ENCODE measurements at regions not wholly inside any gene's neighbourhood (a gene's known extent, or its start where the extent isn't known, plus 50 kb on each side); places are given as distances from the start of the nearest gene placed in this dataset.

- intact Hi-C loops (cut with micrococcal nuclease) = no loop called here
- Mint-ChIP-seq H3K36me3 (ENCODE audit: low read depth) (no peaks in the 10 kb centered on the region), H3K4me3 (no peak overlapping the region), H3K9me3 (peaks cover 35% of the 10 kb centered on the region), H3K4me1 (ENCODE audit: low read depth) (no peaks in the 10 kb centered on the region), H3K27ac (no peak overlapping the region), H3K27me3 (ENCODE audit: insufficient read depth) (no peaks in the 10 kb centered on the region)
- no peak for DNase-seq (ENCODE audit: low spot score)
Measured at GRCh38 chr13:55255236-55255635, 1885.5 kb upstream of the PRR20A start.

- Mint-ChIP-seq H3K27me3 (ENCODE audit: insufficient read depth) (no peaks in the 10 kb centered on the region), H3K9me3 (peaks cover 22% of the 10 kb centered on the region), H3K27ac (no peak overlapping the region), H3K36me3 (ENCODE audit: low read depth) (no peaks in the 10 kb centered on the region), H3K4me1 (ENCODE audit: low read depth) (no peaks in the 10 kb centered on the region), H3K4me3 (no peak overlapping the region)
- DNase-seq (ENCODE audit: low spot score) = no peak
- intact Hi-C loops (cut with micrococcal nuclease) = no loop called here
Measured at GRCh38 chr13:55263045-55263444, 1877.7 kb upstream of the PRR20A start.

- Mint-ChIP-seq H3K4me3 (no peak overlapping the region), H3K36me3 (ENCODE audit: low read depth) (no peaks in the 10 kb centered on the region), H3K27me3 (ENCODE audit: insufficient read depth) (no peaks in the 10 kb centered on the region), H3K4me1 (ENCODE audit: low read depth) (no peaks in the 10 kb centered on the region), H3K27ac (no peak overlapping the region), H3K9me3 (peaks cover 18% of the 10 kb centered on the region)
- DNase-seq (ENCODE audit: low spot score) = no peak
- intact Hi-C loops (cut with micrococcal nuclease) = no loop called here
Measured at GRCh38 chr13:55266644-55267043, 1874.1 kb upstream of the PRR20A start.

- intact Hi-C loops (cut with micrococcal nuclease) = no loop called here
Measured at GRCh38 chr13:55298201-55298600, 1842.5 kb upstream of the PRR20A start.

GRCh38 chr13:55302568-55302967 lies 1838.2 kb upstream of the PRR20A start:
- peaks cover 6% of the 10 kb centered on the region for H3K9me3 Mint-ChIP-seq
- H3K27me3 Mint-ChIP-seq (ENCODE audit: insufficient read depth) = no peaks in the 10 kb centered on the region
- H3K36me3 Mint-ChIP-seq (ENCODE audit: low read depth) = no peaks in the 10 kb centered on the region
- H3K27ac Mint-ChIP-seq = no peak overlapping the region
- H3K4me3 Mint-ChIP-seq = no peak overlapping the region
- intact Hi-C loops (cut with micrococcal nuclease) = no loop called here
- DNase-seq (ENCODE audit: low spot score) = no peak
- no peaks in the 10 kb centered on the region for H3K4me1 Mint-ChIP-seq (ENCODE audit: low read depth)

More at GRCh38 chr13:55298201-55298600, 1842.5 kb upstream of the PRR20A start:
- peaks cover 13% of the 10 kb centered on the region for H3K9me3 Mint-ChIP-seq
- no peak overlapping the region for H3K27ac Mint-ChIP-seq
- DNase-seq (ENCODE audit: low spot score) = no peak
- no peak overlapping the region for H3K4me3 Mint-ChIP-seq
- H3K36me3 Mint-ChIP-seq (ENCODE audit: low read depth) = no peaks in the 10 kb centered on the region
- no peaks in the 10 kb centered on the region for H3K27me3 Mint-ChIP-seq (ENCODE audit: insufficient read depth)
- H3K4me1 Mint-ChIP-seq (ENCODE audit: low read depth) = no peaks in the 10 kb centered on the region

GRCh38 chr13:55307909-55308308 lies 1832.8 kb upstream of the PRR20A start:
- H3K4me3 Mint-ChIP-seq = no peak overlapping the region
- DNase-seq (ENCODE audit: low spot score) = no peak
- H3K9me3 Mint-ChIP-seq = peaks cover 8% of the 10 kb centered on the region
- H3K36me3 Mint-ChIP-seq (ENCODE audit: low read depth) = no peaks in the 10 kb centered on the region
- intact Hi-C loops (cut with micrococcal nuclease) = no loop called here
- no peak overlapping the region for H3K27ac Mint-ChIP-seq
- no peaks in the 10 kb centered on the region for H3K27me3 Mint-ChIP-seq (ENCODE audit: insufficient read depth)
- H3K4me1 Mint-ChIP-seq (ENCODE audit: low read depth) = no peaks in the 10 kb centered on the region

GRCh38 chr13:55341891-55342290 lies 1798.8 kb upstream of the PRR20A start:
- Mint-ChIP-seq H3K36me3 (ENCODE audit: low read depth) (no peaks in the 10 kb centered on the region), H3K9me3 (peaks cover 40% of the 10 kb centered on the region), H3K27ac (no peak overlapping the region), H3K4me3 (no peak overlapping the region), H3K4me1 (ENCODE audit: low read depth) (no peaks in the 10 kb centered on the region), H3K27me3 (ENCODE audit: insufficient read depth) (no peaks in the 10 kb centered on the region)
- intact Hi-C loops (cut with micrococcal nuclease) = no loop called here
- DNase-seq (ENCODE audit: low spot score) = no peak

GRCh38 chr13:55345224-55345623 lies 1795.5 kb upstream of the PRR20A start:
- Mint-ChIP-seq H3K9me3 (peaks cover 38% of the 10 kb centered on the region), H3K27ac (no peak overlapping the region), H3K4me1 (ENCODE audit: low read depth) (no peaks in the 10 kb centered on the region), H3K27me3 (ENCODE audit: insufficient read depth) (no peaks in the 10 kb centered on the region), H3K36me3 (ENCODE audit: low read depth) (no peaks in the 10 kb centered on the region), H3K4me3 (no peak overlapping the region)
- intact Hi-C loops (cut with micrococcal nuclease) = no loop called here
- no peak for DNase-seq (ENCODE audit: low spot score)

- H3K27me3 Mint-ChIP-seq (ENCODE audit: insufficient read depth) = no peaks in the 10 kb centered on the region
- intact Hi-C loops (cut with micrococcal nuclease) = no loop called here
- no peak overlapping the region for H3K27ac Mint-ChIP-seq
- no peak overlapping the region for H3K4me3 Mint-ChIP-seq
- DNase-seq (ENCODE audit: low spot score) = no peak
- H3K36me3 Mint-ChIP-seq (ENCODE audit: low read depth) = no peaks in the 10 kb centered on the region
- no peaks in the 10 kb centered on the region for H3K4me1 Mint-ChIP-seq (ENCODE audit: low read depth)
- H3K9me3 Mint-ChIP-seq = peaks cover 28% of the 10 kb centered on the region
Measured at GRCh38 chr13:55347528-55347927, 1793.2 kb upstream of the PRR20A start.

- Mint-ChIP-seq H3K4me3 (no peak overlapping the region), H3K36me3 (ENCODE audit: low read depth) (no peaks in the 10 kb centered on the region)
- intact Hi-C loops (cut with micrococcal nuclease) = no loop called here
Measured at GRCh38 chr13:55359067-55359466, 1781.7 kb upstream of the PRR20A start.

GRCh38 chr13:55361141-55361540 lies 1779.6 kb upstream of the PRR20A start:
- Mint-ChIP-seq H3K27me3 (ENCODE audit: insufficient read depth) (no peaks in the 10 kb centered on the region), H3K27ac (no peak overlapping the region), H3K4me1 (ENCODE audit: low read depth) (no peaks in the 10 kb centered on the region), H3K9me3 (peaks cover 19% of the 10 kb centered on the region), H3K4me3 (no peak overlapping the region), H3K36me3 (ENCODE audit: low read depth) (no peaks in the 10 kb centered on the region)
- no peak for DNase-seq (ENCODE audit: low spot score)
- intact Hi-C loops (cut with micrococcal nuclease) = no loop called here

More at GRCh38 chr13:55359067-55359466, 1781.7 kb upstream of the PRR20A start:
- Mint-ChIP-seq H3K27me3 (ENCODE audit: insufficient read depth) (no peaks in the 10 kb centered on the region), H3K4me1 (ENCODE audit: low read depth) (no peaks in the 10 kb centered on the region), H3K9me3 (peaks cover 12% of the 10 kb centered on the region), H3K27ac (no peak overlapping the region)
- no peak for DNase-seq (ENCODE audit: low spot score)

GRCh38 chr13:55366676-55367075 lies 1774.0 kb upstream of the PRR20A start:
- Mint-ChIP-seq H3K27me3 (ENCODE audit: insufficient read depth) (no peaks in the 10 kb centered on the region), H3K36me3 (ENCODE audit: low read depth) (no peaks in the 10 kb centered on the region), H3K9me3 (peaks cover 15% of the 10 kb centered on the region), H3K27ac (no peak overlapping the region), H3K4me3 (no peak overlapping the region), H3K4me1 (ENCODE audit: low read depth) (no peaks in the 10 kb centered on the region)
- intact Hi-C loops (cut with micrococcal nuclease) = no loop called here
- no peak for DNase-seq (ENCODE audit: low spot score)

- Mint-ChIP-seq H3K9me3 (peaks cover 7% of the 10 kb centered on the region), H3K4me1 (ENCODE audit: low read depth) (no peaks in the 10 kb centered on the region), H3K27me3 (ENCODE audit: insufficient read depth) (no peaks in the 10 kb centered on the region), H3K27ac (no peak overlapping the region), H3K36me3 (ENCODE audit: low read depth) (no peaks in the 10 kb centered on the region), H3K4me3 (no peak overlapping the region)
- no peak for DNase-seq (ENCODE audit: low spot score)
- intact Hi-C loops (cut with micrococcal nuclease) = no loop called here
Measured at GRCh38 chr13:55394470-55394869, 1746.2 kb upstream of the PRR20A start.

GRCh38 chr13:55402870-55403269 lies 1737.8 kb upstream of the PRR20A start:
- Mint-ChIP-seq H3K27ac (no peak overlapping the region), H3K4me3 (no peak overlapping the region), H3K9me3 (peaks cover 17% of the 10 kb centered on the region), H3K27me3 (ENCODE audit: insufficient read depth) (no peaks in the 10 kb centered on the region), H3K36me3 (ENCODE audit: low read depth) (no peaks in the 10 kb centered on the region), H3K4me1 (ENCODE audit: low read depth) (no peaks in the 10 kb centered on the region)
- intact Hi-C loops (cut with micrococcal nuclease) = no loop called here
- no peak for DNase-seq (ENCODE audit: low spot score)
